Stomach smooth muscle (tissue), 2 donors: ENCODE measurements at regions not wholly inside any gene's neighbourhood (a gene's known extent, or its start where the extent isn't known, plus 50 kb on each side); places are given as distances from the start of the nearest gene placed in this dataset.
A peak's percentile ranks its signal among the peaks of the same experiment; 100 is the strongest.

Source experiments
- H3K27ac ChIP-seq: one replicate; pipeline ENCODE4 v1.7.0; 2013; ENCODE audit warnings: mild to moderate bottlenecking, low read length, inconsistent platforms
- H3K27me3 ChIP-seq, 2 donors: one replicate each; pipeline ENCODE4 v1.7.0; 2013; ENCODE audit warnings: low read length in 2 of 2; ENCODE audit not compliant: insufficient read depth in 2 of 2, control insufficient read depth in 1 of 2
- H3K36me3 ChIP-seq, 2 donors: one replicate each; pipeline ENCODE4 v1.7.0; 2013; ENCODE audit warnings: low read length in 2 of 2; ENCODE audit not compliant: control insufficient read depth in 2 of 2, insufficient read depth in 2 of 2
- H3K4me1 ChIP-seq: one replicate; pipeline ENCODE4 v1.7.0; 2013; ENCODE audit warnings: low read length; ENCODE audit not compliant: control insufficient read depth, insufficient read depth
- H3K4me3 ChIP-seq, 2 donors: one replicate each; pipeline ENCODE4 v1.7.0; 2013; ENCODE audit warnings: low read length in 2 of 2
- H3K9ac ChIP-seq, 2 donors: one replicate each; pipeline ENCODE4 v1.7.0; 2013; ENCODE audit warnings: low read length in 2 of 2, mild to moderate bottlenecking in 1 of 2
- H3K9me3 ChIP-seq, 2 donors: one replicate each; pipeline ENCODE4 v1.7.0; 2013; ENCODE audit warnings: low read length in 2 of 2; ENCODE audit not compliant: control insufficient read depth in 2 of 2
- donor health status: healthy.
- donor health status: Pancreatic carcinoma.

- Histone ChIP-seq H3K36me3 (no peaks in the 10 kb centered on the region), H3K4me1 (peaks cover 9% of the 10 kb centered on the region), H3K9ac (no peak overlapping the region), H3K27ac (no peak overlapping the region), H3K4me3 (no peak overlapping the region), H3K9me3 (no peaks in the 10 kb centered on the region), H3K27me3 (no peaks in the 10 kb centered on the region)
Observed at GRCh38 chr10:31611161-31611560, 292.1 kb downstream of the ZEB1 start.

- Histone ChIP-seq H3K27me3 (no peaks in the 10 kb centered on the region), H3K27ac (no peak overlapping the region), H3K4me3 (no peak overlapping the region), H3K9ac (no peak overlapping the region), H3K4me1 (peaks cover 28% of the 10 kb centered on the region), H3K36me3 (no peaks in the 10 kb centered on the region), H3K9me3 (no peaks in the 10 kb centered on the region)
Observed at GRCh38 chr10:31607481-31607880, 288.5 kb downstream of the ZEB1 start.

- Histone ChIP-seq H3K27me3 (no peaks in the 10 kb centered on the region), H3K9me3 (no peaks in the 10 kb centered on the region), H3K36me3 (no peaks in the 10 kb centered on the region), H3K27ac (no peak overlapping the region), H3K4me1 (peaks cover 31% of the 10 kb centered on the region), H3K4me3 (no peak overlapping the region), H3K9ac (no peak overlapping the region)
Observed at GRCh38 chr10:31606841-31607240, 287.8 kb downstream of the ZEB1 start.

GRCh38 chr10:31605861-31606525 lies 287.0 kb downstream of the ZEB1 start:
- Histone ChIP-seq H3K4me3 (no peak overlapping the region), H3K4me1 (peaks cover 31% of the 10 kb centered on the region), H3K9me3 (no peaks in the 10 kb centered on the region), H3K27me3 (no peaks in the 10 kb centered on the region), H3K27ac (peak overlapping the region; percentile 25), H3K36me3 (no peaks in the 10 kb centered on the region), H3K9ac (no peak overlapping the region)

- no peaks in the 10 kb centered on the region for H3K36me3 ChIP-seq
- no peak overlapping the region for H3K9ac ChIP-seq
- peak overlapping the region; percentile 25 for H3K27ac ChIP-seq
- H3K4me1 ChIP-seq, result peaks cover 31% of the 10 kb centered on the region
- no peaks in the 10 kb centered on the region for H3K27me3 ChIP-seq
- H3K4me3 ChIP-seq, result no peak overlapping the region
- H3K9me3 ChIP-seq, result no peaks in the 10 kb centered on the region
Observed at GRCh38 chr10:31605426-31605825, 286.4 kb downstream of the ZEB1 start.

GRCh38 chr10:31604646-31605170 lies 285.7 kb downstream of the ZEB1 start:
- peaks cover 31% of the 10 kb centered on the region for H3K4me1 ChIP-seq
- no peak overlapping the region for H3K4me3 ChIP-seq
- H3K9me3 ChIP-seq, result no peaks in the 10 kb centered on the region
- H3K27me3 ChIP-seq, result no peaks in the 10 kb centered on the region
- H3K9ac ChIP-seq, result no peak overlapping the region
- H3K27ac ChIP-seq, result peak overlapping the region; percentile 88
- H3K36me3 ChIP-seq, result no peaks in the 10 kb centered on the region

GRCh38 chr10:31604096-31604495 lies 285.1 kb downstream of the ZEB1 start:
- Histone ChIP-seq H3K9me3 (no peaks in the 10 kb centered on the region), H3K27ac (peak overlapping the region; percentile 88)

GRCh38 chr10:31603235-31604087 lies 284.4 kb downstream of the ZEB1 start:
- Histone ChIP-seq H3K9ac (peak overlapping the region; percentile 86 to 88), H3K9me3 (no peaks in the 10 kb centered on the region), H3K27me3 (no peaks in the 10 kb centered on the region), H3K4me3 (peak overlapping the region; percentile 75 to 77), H3K4me1 (peaks cover 33% of the 10 kb centered on the region), H3K36me3 (no peaks in the 10 kb centered on the region), H3K27ac (peak overlapping the region; percentile 88)

More at GRCh38 chr10:31604096-31604495, 285.1 kb downstream of the ZEB1 start:
- H3K27me3 ChIP-seq, result no peaks in the 10 kb centered on the region
- H3K4me3 ChIP-seq, result peak overlapping the region in 1 of 2 donors; percentile 77
- peaks cover 31% of the 10 kb centered on the region for H3K4me1 ChIP-seq
- H3K9ac ChIP-seq, result no peak overlapping the region
- no peaks in the 10 kb centered on the region for H3K36me3 ChIP-seq

- peak overlapping the region; percentile 75 to 77 for H3K4me3 ChIP-seq
- H3K27me3 ChIP-seq, result no peaks in the 10 kb centered on the region
- H3K9ac ChIP-seq, result peak overlapping the region; percentile 86 to 88
- H3K4me1 ChIP-seq, result peaks cover 33% of the 10 kb centered on the region
- H3K9me3 ChIP-seq, result no peaks in the 10 kb centered on the region
- no peaks in the 10 kb centered on the region for H3K36me3 ChIP-seq
- H3K27ac ChIP-seq, result peak overlapping the region; percentile 88
Observed at GRCh38 chr10:31602541-31603234, 283.7 kb downstream of the ZEB1 start.

GRCh38 chr10:31601136-31601535 lies 282.1 kb downstream of the ZEB1 start:
- Histone ChIP-seq H3K4me1 (peaks cover 24% of the 10 kb centered on the region), H3K36me3 (no peaks in the 10 kb centered on the region), H3K4me3 (no peak overlapping the region), H3K9me3 (no peaks in the 10 kb centered on the region), H3K9ac (no peak overlapping the region), H3K27ac (no peak overlapping the region), H3K27me3 (no peaks in the 10 kb centered on the region)
